Activated T-helper 17 cell treated with anti-CD3 and anti-CD28 coated beads, Interleukin-2, amount 50 U/mL, for 72 hours (primary cell): ENCODE measurements at regions not wholly inside any gene's neighbourhood (a gene's known extent, or its start where the extent isn't known, plus 50 kb on each side); places are given as distances from the start of the nearest gene placed in this dataset.

Experiments used
- ATAC-seq: fragments of 150-1000 bp; cut with Tn5 transposase; replicated peaks from 2 replicates; pipeline ENCODE4 v1.10.0; 2021; ENCODE audit warnings: mild to moderate bottlenecking, moderate library complexity
- H3K27ac Mint-ChIP-seq: one replicate; pipeline ENCODE4 v1.8.0; 2022; ENCODE audit warnings: mixed read lengths
- H3K27me3 Mint-ChIP-seq: one replicate; pipeline ENCODE4 v1.8.0; 2022; ENCODE audit warnings: mixed read lengths
- H3K36me3 Mint-ChIP-seq: one replicate; pipeline ENCODE4 v1.8.0; 2022; ENCODE audit warnings: low read depth, mild to moderate bottlenecking, mixed read lengths
- H3K4me1 Mint-ChIP-seq: one replicate; pipeline ENCODE4 v1.8.0; 2022; ENCODE audit warnings: mixed read lengths
- H3K4me3 Mint-ChIP-seq: one replicate; pipeline ENCODE4 v1.8.0; 2022; ENCODE audit warnings: mild to moderate bottlenecking, mixed read lengths
- H3K9me3 Mint-ChIP-seq: one replicate; pipeline ENCODE4 v1.8.0; 2022; ENCODE audit warnings: mixed read lengths

DNA sequence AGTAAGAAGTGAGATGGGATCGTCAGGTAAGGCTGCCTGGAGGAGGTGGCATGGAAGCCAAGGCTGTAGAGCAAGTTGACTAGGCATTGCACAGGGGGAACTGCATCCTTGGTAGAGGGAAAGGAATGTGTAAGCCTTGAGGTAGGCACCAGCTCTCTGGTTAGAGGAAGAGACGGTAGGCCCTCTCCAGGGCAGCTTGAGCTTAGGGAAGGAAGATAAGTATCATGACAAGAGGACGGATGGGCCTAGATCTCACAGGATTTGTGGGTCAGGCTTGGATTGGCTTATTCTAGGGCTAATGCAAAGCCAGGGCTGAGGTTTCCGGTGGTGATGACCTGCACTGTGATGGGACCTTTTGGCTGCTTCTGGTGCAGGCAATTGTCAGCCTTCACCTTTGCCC, 1035.8 kb downstream of the TBC1D22A start:
- Mint-ChIP-seq H3K9me3 (peaks cover 3% of the 10 kb centered on the region), H3K4me1 (no peaks in the 10 kb centered on the region), H3K27ac (no peak overlapping the region), H3K4me3 (no peak overlapping the region), H3K27me3 (peaks cover 12% of the 10 kb centered on the region), H3K36me3 (no peaks in the 10 kb centered on the region)
- no peak for ATAC-seq

GRCh38 chr22:47797342-47797945, 1035.0 kb downstream of the TBC1D22A start:
- H3K9me3 Mint-ChIP-seq = peaks cover 3% of the 10 kb centered on the region

GRCh38 chr22:47796128-47796908, 1033.9 kb downstream of the TBC1D22A start:
- Mint-ChIP-seq H3K27ac (no peak overlapping the region), H3K4me3 (no peak overlapping the region), H3K4me1 (no peaks in the 10 kb centered on the region), H3K27me3 (peaks cover 3% of the 10 kb centered on the region), H3K9me3 (peaks cover 3% of the 10 kb centered on the region), H3K36me3 (no peaks in the 10 kb centered on the region)
- no peak for ATAC-seq

More at GRCh38 chr22:47797342-47797945, 1035.0 kb downstream of the TBC1D22A start:
- Mint-ChIP-seq H3K36me3 (no peaks in the 10 kb centered on the region), H3K4me1 (no peaks in the 10 kb centered on the region), H3K4me3 (no peak overlapping the region), H3K27ac (no peak overlapping the region), H3K27me3 (peaks cover 10% of the 10 kb centered on the region)
- no peak for ATAC-seq

DNA sequence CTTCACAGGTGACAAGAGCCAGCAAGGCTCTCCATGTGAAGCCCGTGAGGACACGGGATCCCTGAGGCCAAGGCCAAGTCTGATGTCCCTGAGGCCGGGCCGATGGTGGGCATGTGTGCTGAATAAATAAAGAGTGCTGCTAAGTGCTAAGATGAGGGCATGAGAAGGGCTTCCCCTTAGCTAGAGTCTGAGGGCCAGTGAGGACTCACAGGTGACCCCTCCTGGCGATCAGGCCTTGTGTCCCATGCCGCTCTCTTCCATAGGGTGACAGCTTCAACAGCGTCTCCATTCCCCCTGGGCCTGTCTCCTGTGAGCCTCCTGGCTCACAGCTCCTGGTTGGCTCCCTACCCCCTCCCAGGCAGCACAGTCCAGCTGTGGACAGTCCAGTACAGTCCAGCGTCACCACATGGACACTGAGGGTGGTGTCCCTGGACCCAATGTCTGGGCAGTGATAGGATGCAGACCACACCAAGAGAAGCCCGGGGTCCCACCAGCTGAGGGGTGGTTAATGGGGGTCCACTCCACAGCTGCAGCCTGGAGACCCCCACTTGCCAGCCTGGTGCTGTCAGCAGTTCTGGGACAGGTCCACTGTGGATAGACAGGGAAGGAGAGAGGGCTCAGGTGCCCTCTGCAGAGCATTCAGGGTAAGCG, 1033.2 kb downstream of the TBC1D22A start:
- H3K27me3 Mint-ChIP-seq = peaks cover 3% of the 10 kb centered on the region
- H3K36me3 Mint-ChIP-seq = no peaks in the 10 kb centered on the region
- no peak for ATAC-seq
- no peaks in the 10 kb centered on the region for H3K4me1 Mint-ChIP-seq
- no peak overlapping the region for H3K27ac Mint-ChIP-seq
- H3K4me3 Mint-ChIP-seq = no peak overlapping the region
- H3K9me3 Mint-ChIP-seq = peaks cover 3% of the 10 kb centered on the region

DNA sequence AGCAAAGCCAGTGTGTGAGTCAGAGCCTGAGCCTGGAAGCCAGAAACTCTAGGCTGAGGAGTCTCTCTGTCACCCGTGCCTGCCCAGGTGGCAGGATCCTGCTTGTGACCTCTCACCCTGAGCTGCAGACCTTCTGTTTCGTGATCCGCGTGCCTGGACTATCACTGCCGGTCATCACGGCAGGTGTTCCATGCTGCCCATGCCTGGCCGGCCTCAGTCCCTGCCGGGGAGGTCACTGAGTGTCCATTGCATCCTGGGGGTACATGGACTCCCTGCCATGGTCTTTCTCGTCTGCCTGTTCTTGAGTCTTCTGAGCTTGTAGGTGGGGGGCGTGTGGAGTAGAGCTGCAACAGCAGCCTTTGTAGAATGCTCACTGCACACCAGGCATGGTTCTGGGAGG, 1032.4 kb downstream of the TBC1D22A start:
- H3K9me3 Mint-ChIP-seq = peaks cover 3% of the 10 kb centered on the region
- no peak overlapping the region for H3K4me3 Mint-ChIP-seq
- ATAC-seq = no peak
- H3K27me3 Mint-ChIP-seq = peaks cover 3% of the 10 kb centered on the region
- no peaks in the 10 kb centered on the region for H3K36me3 Mint-ChIP-seq
- H3K4me1 Mint-ChIP-seq = no peaks in the 10 kb centered on the region
- H3K27ac Mint-ChIP-seq = no peak overlapping the region

DNA sequence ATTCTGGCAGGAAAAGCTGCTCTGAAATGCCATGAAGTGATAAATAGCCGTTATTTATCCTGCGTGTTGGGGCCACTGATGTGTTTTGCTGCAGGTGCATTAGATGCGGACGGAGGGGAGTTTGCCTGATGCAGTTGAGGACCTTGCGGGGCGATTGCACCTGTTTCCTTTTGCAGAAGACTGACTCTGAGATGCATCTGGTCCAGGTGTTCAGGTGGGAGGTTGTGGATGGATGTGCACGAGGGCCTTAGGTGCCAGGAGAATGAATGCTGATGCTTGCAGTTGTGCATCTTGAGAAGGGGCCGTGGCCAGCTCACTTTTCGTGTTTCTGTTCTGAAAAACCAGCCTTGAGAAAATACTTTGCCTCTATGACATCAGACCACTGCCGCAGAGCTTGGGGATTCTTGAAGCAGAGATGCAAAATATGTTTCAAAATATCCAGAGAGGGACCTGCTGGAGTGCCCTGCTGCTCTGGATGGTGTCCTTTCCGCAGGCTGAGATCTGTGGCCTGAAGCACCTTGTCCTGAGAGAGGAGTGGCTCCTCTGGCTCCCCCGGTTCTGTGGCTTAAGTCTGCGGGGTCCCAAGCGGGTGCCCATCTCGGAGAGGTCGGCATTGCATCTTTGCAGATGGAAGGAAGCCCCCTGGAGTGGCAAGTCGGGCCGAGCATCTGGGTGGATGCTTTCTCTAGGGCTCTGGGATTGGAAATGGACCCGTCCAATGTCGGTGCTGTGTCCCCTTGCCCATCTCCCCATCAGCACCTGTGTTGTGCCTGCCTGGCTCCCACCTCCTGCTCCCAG, 1031.1 kb downstream of the TBC1D22A start:
- Mint-ChIP-seq H3K27me3 (peaks cover 7% of the 10 kb centered on the region), H3K4me3 (no peak overlapping the region), H3K9me3 (no peaks in the 10 kb centered on the region), H3K27ac (no peak overlapping the region), H3K36me3 (no peaks in the 10 kb centered on the region), H3K4me1 (no peaks in the 10 kb centered on the region)
- no peak for ATAC-seq

GRCh38 chr22:47789171-47789570, 1026.7 kb downstream of the TBC1D22A start:
- H3K9me3 Mint-ChIP-seq = no peaks in the 10 kb centered on the region
- no peak for ATAC-seq
- H3K27me3 Mint-ChIP-seq = peaks cover 15% of the 10 kb centered on the region
- H3K27ac Mint-ChIP-seq = no peak overlapping the region
- no peaks in the 10 kb centered on the region for H3K36me3 Mint-ChIP-seq
- no peaks in the 10 kb centered on the region for H3K4me1 Mint-ChIP-seq
- H3K4me3 Mint-ChIP-seq = no peak overlapping the region

DNA sequence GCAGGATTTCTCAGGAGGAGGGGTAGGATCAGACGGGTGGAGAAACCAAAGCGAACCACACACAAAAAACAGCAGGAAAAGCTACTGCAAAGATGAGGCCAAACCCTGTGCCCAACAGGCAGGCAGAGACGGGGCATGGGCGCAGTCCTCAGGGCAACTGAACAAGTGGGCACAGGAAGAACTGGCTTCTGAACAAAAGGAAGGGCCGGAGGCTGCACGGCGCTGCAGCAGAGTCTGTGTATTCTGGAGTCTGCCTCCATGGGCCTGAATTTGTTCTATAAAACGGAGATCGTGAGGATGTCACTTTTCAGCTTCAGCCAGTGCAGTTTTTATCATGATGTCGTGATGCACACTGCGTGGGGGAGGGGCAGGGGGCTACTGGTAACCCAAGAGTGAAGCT, 1026.0 kb downstream of the TBC1D22A start:
- Mint-ChIP-seq H3K27ac (no peak overlapping the region), H3K4me1 (no peaks in the 10 kb centered on the region), H3K36me3 (no peaks in the 10 kb centered on the region), H3K4me3 (no peak overlapping the region), H3K9me3 (no peaks in the 10 kb centered on the region), H3K27me3 (peaks cover 15% of the 10 kb centered on the region)
- ATAC-seq = no peak

DNA sequence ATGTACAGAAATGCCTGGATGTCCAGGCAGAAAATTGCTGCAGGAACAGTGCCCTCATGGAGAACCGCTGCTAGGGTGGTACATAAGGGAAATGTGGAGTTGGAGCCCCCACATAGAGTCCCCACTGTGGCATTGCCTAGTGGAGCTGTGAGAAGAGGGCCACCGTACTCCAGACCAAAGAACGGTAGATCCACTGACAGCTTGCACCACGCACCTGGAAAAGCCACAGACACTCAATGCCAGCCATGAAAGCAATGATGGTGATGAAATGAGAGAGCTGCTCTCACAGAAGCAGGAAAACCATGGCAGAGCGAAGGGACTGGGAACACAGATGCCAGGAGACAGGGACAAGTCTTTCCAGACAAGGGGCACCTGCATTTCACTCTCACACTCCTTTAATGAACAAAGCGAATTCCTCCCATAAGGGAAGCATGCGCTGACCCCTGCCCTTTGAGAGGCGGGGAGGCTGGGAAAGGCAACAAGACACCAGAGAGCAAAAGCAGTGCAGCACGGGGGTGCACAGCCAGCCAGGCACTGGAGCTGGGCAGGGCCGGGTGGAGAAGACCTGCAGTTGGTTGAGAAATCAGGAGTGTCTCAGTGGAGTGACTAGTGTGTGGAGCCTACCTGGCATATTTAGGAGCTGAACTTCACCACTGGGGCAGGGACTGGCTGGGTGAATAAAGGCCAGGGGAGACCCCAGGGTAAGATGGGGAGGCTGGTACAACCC, 1025.2 kb downstream of the TBC1D22A start:
- Mint-ChIP-seq H3K4me3 (no peak overlapping the region), H3K4me1 (no peaks in the 10 kb centered on the region), H3K27ac (no peak overlapping the region)

GRCh38 chr22:47786650-47787290, 1024.3 kb downstream of the TBC1D22A start:
- Mint-ChIP-seq H3K9me3 (no peaks in the 10 kb centered on the region), H3K4me3 (no peak overlapping the region), H3K27ac (no peak overlapping the region), H3K4me1 (no peaks in the 10 kb centered on the region), H3K36me3 (no peaks in the 10 kb centered on the region), H3K27me3 (peaks cover 20% of the 10 kb centered on the region)
- ATAC-seq = no peak

More for the DNA sequence above, 1025.2 kb downstream of the TBC1D22A start:
- H3K9me3 Mint-ChIP-seq = no peaks in the 10 kb centered on the region
- H3K27me3 Mint-ChIP-seq = peaks cover 15% of the 10 kb centered on the region
- no peaks in the 10 kb centered on the region for H3K36me3 Mint-ChIP-seq
- no peak for ATAC-seq

DNA sequence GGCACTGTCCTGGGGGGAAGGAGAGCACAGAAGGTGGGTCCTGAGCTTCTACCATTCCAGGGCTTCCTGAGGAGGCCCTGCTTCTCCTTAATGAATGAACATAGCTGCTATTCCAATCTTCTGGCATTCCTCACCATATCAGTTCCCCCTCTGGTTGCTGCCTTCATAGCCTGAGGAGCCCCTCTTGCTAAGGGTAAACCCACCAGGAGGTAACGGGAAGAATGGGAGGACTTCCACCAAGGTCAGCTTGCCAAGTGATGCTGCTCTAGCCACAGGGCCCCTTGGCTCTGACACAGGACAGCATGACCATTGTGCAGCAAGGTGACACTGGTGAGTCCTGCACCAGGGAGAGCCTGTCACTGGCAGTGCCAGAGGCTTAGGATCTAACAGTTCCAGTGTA, 1022.5 kb downstream of the TBC1D22A start:
- no peak overlapping the region for H3K27ac Mint-ChIP-seq
- H3K4me3 Mint-ChIP-seq = no peak overlapping the region
- peaks cover 20% of the 10 kb centered on the region for H3K27me3 Mint-ChIP-seq
- H3K9me3 Mint-ChIP-seq = no peaks in the 10 kb centered on the region
- H3K4me1 Mint-ChIP-seq = no peaks in the 10 kb centered on the region
- no peaks in the 10 kb centered on the region for H3K36me3 Mint-ChIP-seq
- ATAC-seq = no peak

GRCh38 chr22:47784367-47784983, 1022.0 kb downstream of the TBC1D22A start:
- H3K4me1 Mint-ChIP-seq = no peaks in the 10 kb centered on the region
- H3K9me3 Mint-ChIP-seq = no peaks in the 10 kb centered on the region
- no peak overlapping the region for H3K27ac Mint-ChIP-seq
- ATAC-seq = no peak
- H3K36me3 Mint-ChIP-seq = no peaks in the 10 kb centered on the region
- H3K27me3 Mint-ChIP-seq = peaks cover 20% of the 10 kb centered on the region
- no peak overlapping the region for H3K4me3 Mint-ChIP-seq
